Muscle layer of duodenum (tissue), 2 donors: ENCODE measurements at regions not wholly inside any gene's neighbourhood (a gene's known extent, or its start where the extent isn't known, plus 50 kb on each side); places are given as distances from the start of the nearest gene placed in this dataset.

Experiments
- H3K27ac ChIP-seq: one replicate; pipeline ENCODE4 v1.7.0; 2013; ENCODE audit warnings: mild to moderate bottlenecking, low read length
- H3K27me3 ChIP-seq: one replicate; pipeline ENCODE4 v1.7.0; 2013; ENCODE audit warnings: low read depth, mild to moderate bottlenecking, control low read depth, low read length
- H3K36me3 ChIP-seq, 2 donors: one replicate each; pipeline ENCODE4 v1.7.0; 2013; ENCODE audit warnings: low read length in 2 of 2, control low read depth in 1 of 2, mild to moderate bottlenecking in 1 of 2; ENCODE audit not compliant: insufficient read depth in 2 of 2, control insufficient read depth in 1 of 2
- H3K4me1 ChIP-seq, 2 donors: one replicate each; pipeline ENCODE4 v1.7.0; 2013; ENCODE audit warnings: low read length in 2 of 2, mild to moderate bottlenecking in 2 of 2, control low read depth in 1 of 2, moderate library complexity in 1 of 2; ENCODE audit not compliant: insufficient read depth in 2 of 2, control insufficient read depth in 1 of 2
- H3K4me3 ChIP-seq, 2 donors: one replicate each; pipeline ENCODE4 v1.7.0; 2013; ENCODE audit warnings: low read length in 2 of 2, low read depth in 1 of 2, mild to moderate bottlenecking in 1 of 2
- H3K9me3 ChIP-seq, 2 donors: one replicate each; pipeline ENCODE4 v1.7.0; 2013; ENCODE audit warnings: low read length in 2 of 2, control low read depth in 1 of 2, mild to moderate bottlenecking in 1 of 2; ENCODE audit not compliant: control insufficient read depth in 1 of 2
- donor health status: healthy.

GRCh38 chr11:129611661-129612446, 203.8 kb upstream of the TMEM45B start:
- H3K27ac ChIP-seq, result no peak overlapping the region
- H3K4me1 ChIP-seq, result no peaks in the 10 kb centered on the region

GRCh38 chr11:129612447-129612961, 203.1 kb upstream of the TMEM45B start:
- Histone ChIP-seq H3K36me3 (no peaks in the 10 kb centered on the region), H3K9me3 (no peaks in the 10 kb centered on the region), H3K27ac (no peak overlapping the region), H3K4me3 (no peak overlapping the region), H3K27me3 (no peaks in the 10 kb centered on the region), H3K4me1 (no peaks in the 10 kb centered on the region)

More at GRCh38 chr11:129611661-129612446, 203.8 kb upstream of the TMEM45B start:
- no peaks in the 10 kb centered on the region for H3K27me3 ChIP-seq
- H3K9me3 ChIP-seq, result no peaks in the 10 kb centered on the region
- no peaks in the 10 kb centered on the region for H3K36me3 ChIP-seq
- H3K4me3 ChIP-seq, result no peak overlapping the region

DNA sequence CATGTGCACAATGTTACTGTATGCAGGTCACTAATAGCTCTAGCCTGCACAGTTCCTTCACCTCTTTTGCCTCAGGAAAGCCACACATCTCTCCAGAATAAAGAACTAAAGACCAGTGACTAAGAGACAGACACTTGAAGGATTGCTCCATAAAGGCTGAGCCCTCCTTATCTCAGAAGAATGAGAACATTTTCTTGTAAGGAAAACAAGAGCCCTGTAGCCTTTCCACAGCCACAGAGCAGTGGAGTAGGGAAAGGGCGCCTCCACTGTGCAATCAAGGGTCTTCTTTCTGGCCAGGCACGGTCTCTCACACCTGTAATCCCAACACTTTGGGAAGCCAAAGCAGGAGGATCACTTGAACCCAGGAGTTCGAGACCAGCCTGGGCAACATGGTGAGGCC, 202.6 kb upstream of the TMEM45B start:
- no peak overlapping the region for H3K4me3 ChIP-seq
- no peak overlapping the region for H3K27ac ChIP-seq
- no peaks in the 10 kb centered on the region for H3K27me3 ChIP-seq
- H3K9me3 ChIP-seq, result no peaks in the 10 kb centered on the region
- no peaks in the 10 kb centered on the region for H3K36me3 ChIP-seq
- no peaks in the 10 kb centered on the region for H3K4me1 ChIP-seq

DNA sequence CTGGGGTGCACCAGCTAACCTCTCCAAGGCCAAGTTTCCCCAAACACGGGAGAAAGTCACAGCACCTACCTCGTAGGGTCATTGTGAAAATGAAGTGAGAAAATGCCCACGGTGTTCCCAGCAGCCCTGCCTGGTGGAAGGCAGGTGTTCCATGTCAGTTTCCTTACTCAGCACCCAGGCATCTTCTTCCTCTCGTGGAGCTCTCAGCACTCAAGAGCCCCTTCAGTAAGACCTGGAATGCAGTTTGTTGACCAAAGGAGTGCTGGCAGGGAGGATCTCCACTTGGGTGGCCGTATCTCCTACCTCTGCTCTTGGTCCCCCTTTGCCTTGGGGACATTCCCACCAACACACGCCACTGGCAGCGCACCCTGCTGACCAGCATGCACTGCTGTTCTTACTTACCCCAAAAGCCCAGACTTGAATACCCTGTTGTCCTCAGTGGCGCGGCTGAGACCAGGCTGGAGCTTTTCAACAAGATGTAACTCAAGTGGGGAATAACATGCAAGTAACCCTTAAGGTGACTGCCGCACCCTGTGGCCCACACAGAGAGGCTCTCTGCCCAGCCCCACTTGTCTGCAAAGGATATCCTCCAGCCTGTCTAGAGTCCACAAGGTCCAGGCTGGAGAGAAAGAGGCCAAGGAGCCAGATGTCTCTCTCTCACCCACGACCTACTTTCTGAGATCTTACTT, 201.2 kb upstream of the TMEM45B start:
- no peaks in the 10 kb centered on the region for H3K9me3 ChIP-seq
- no peak overlapping the region for H3K27ac ChIP-seq
- H3K4me1 ChIP-seq, result no peaks in the 10 kb centered on the region
- no peaks in the 10 kb centered on the region for H3K36me3 ChIP-seq
- H3K4me3 ChIP-seq, result no peak overlapping the region
- no peaks in the 10 kb centered on the region for H3K27me3 ChIP-seq

GRCh38 chr11:129618046-129618569, 197.5 kb upstream of the TMEM45B start:
- no peaks in the 10 kb centered on the region for H3K36me3 ChIP-seq
- H3K4me1 ChIP-seq, result no peaks in the 10 kb centered on the region
- no peaks in the 10 kb centered on the region for H3K9me3 ChIP-seq
- no peaks in the 10 kb centered on the region for H3K27me3 ChIP-seq
- H3K27ac ChIP-seq, result no peak overlapping the region
- H3K4me3 ChIP-seq, result no peak overlapping the region

DNA sequence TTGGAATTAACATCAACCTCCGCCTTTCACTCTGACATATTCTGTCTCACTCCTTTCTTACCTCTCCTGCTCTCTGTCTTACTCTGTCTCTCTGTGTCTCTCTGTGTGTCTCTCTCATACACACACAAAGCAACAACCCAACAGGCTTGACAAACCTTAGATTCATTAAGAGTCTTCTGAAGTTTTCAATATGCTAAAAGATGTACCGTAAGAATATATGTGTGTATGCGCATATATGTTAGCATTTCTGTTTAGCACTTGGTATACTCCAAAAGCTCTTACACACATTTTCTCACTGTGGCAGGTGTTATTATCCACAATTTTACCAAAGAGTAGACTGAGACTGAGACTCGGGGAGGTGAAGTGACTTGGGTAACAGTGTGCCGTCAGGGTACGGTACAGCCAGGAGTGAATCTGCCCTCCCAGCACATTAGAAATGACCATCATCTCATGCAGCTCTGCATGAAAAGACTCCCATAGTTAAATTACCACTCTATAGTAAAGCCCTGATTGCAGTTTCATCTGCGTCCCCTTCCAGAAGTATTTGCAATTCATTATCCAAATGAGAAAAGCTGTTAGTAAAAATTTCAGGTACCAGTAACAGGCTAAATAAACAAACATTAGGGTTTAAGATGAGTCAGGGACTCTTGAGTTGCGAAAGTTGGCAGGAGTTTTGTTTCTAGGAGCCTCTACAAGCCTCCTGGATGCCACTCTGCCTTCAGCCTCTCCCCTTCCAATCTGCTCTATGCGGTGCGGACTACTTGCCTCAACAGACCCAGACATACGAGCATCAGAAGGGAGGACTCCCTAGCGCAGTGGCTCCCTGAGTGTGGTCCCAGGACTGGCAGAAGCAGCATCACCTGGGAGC, 195.2 kb upstream of the TMEM45B start:
- H3K4me3 ChIP-seq, result no peak overlapping the region
- H3K4me1 ChIP-seq, result no peaks in the 10 kb centered on the region
- no peak overlapping the region for H3K27ac ChIP-seq
- no peaks in the 10 kb centered on the region for H3K9me3 ChIP-seq
- H3K36me3 ChIP-seq, result no peaks in the 10 kb centered on the region
- no peaks in the 10 kb centered on the region for H3K27me3 ChIP-seq

GRCh38 chr11:129625930-129626329, 189.7 kb upstream of the TMEM45B start:
- Histone ChIP-seq H3K27ac (no peak overlapping the region), H3K9me3 (no peaks in the 10 kb centered on the region), H3K27me3 (no peaks in the 10 kb centered on the region), H3K36me3 (no peaks in the 10 kb centered on the region), H3K4me1 (no peaks in the 10 kb centered on the region), H3K4me3 (no peak overlapping the region)

DNA sequence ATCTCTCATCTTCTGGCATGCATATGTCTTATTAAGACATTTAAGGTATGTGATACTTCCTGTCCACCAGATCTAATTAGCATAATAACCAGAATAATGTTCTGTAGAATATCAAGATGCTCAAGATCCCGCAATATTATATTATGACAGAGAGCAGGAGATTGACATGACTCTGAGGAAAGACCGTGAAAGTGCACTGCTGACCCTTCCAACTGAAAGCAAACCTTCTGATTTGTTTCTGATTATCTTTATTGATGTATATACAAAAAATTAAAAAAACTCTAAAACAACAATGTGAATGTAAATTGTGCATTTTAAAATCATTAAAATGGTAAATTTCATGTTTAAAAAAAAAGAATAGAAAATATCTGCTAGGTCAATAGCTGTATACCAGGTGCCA, 184.4 kb upstream of the TMEM45B start:
- no peak overlapping the region for H3K4me3 ChIP-seq
- no peaks in the 10 kb centered on the region for H3K27me3 ChIP-seq
- H3K27ac ChIP-seq, result no peak overlapping the region
- no peaks in the 10 kb centered on the region for H3K4me1 ChIP-seq
- no peaks in the 10 kb centered on the region for H3K9me3 ChIP-seq
- no peaks in the 10 kb centered on the region for H3K36me3 ChIP-seq

DNA sequence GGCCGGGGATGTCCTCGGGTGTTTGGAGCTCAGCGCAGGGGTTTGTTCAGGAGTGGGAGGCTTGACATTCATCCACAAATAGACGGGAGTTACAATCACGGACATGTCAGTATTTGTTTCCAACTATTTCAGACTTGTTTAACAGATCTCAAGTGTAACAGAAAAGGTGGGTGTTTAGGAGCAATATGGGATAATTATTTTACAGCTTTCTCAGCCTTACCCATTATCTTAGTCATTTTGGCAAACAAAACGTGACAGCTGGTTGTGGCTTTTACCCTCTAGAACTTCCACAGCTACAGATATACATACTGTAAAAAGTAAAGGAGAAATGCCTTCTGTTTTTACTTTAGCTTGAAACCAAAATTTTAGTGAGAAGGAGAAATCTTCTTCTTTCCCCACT, 178.7 kb upstream of the TMEM45B start:
- H3K4me3 ChIP-seq, result no peak overlapping the region
- H3K27ac ChIP-seq, result no peak overlapping the region
- no peaks in the 10 kb centered on the region for H3K4me1 ChIP-seq
- no peaks in the 10 kb centered on the region for H3K9me3 ChIP-seq
- H3K36me3 ChIP-seq, result no peaks in the 10 kb centered on the region
- H3K27me3 ChIP-seq, result no peaks in the 10 kb centered on the region

GRCh38 chr11:129637473-129637872, 178.2 kb upstream of the TMEM45B start:
- no peak overlapping the region for H3K27ac ChIP-seq
- no peaks in the 10 kb centered on the region for H3K4me1 ChIP-seq
- no peaks in the 10 kb centered on the region for H3K36me3 ChIP-seq
- H3K9me3 ChIP-seq, result no peaks in the 10 kb centered on the region
- H3K27me3 ChIP-seq, result no peaks in the 10 kb centered on the region
- H3K4me3 ChIP-seq, result no peak overlapping the region
